GM19193 (cell line): ENCODE measurements at regions not wholly inside any gene's neighbourhood (a gene's known extent, or its start where the extent isn't known, plus 50 kb on each side); places are given as distances from the start of the nearest gene placed in this dataset.

Source experiments
- POLR2A ChIP-seq: IDR thresholded peaks from 4 replicates; pipeline ENCODE4 v1.6.1; 2011; ENCODE audit not compliant: insufficient read depth, insufficient read length; ENCODE audit errors: extremely low read depth

DNA sequence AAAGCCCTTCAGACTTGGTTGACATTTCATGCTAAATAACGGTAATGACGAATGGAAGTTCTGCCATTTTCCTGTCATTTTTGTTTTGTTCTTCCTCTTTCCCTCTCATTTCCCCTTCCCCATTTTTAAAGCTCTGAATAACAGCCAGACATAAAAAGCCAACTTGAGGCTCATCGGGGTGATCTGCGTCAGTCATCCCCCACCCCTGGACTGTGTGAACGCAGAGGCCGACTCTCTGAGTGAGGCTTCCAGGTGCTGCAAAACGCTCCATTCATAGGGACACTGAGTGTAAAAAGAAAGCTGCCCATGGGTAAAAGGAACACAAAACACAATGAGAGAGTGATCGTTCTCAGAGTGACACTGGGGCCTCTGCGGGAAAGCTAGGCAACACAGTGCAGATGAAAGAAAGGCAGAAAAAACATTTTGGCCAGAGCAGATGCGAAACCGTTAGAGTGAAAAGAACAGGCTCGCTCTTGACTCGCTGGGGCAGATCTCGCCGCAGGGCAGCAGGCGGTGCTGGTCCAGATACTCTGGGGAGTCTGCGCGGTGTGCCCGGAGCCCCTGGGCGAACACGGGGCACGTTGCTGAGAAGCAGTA, 684.8 kb downstream of the QKI start:
- no peak for TF ChIP-seq POLR2A

DNA sequence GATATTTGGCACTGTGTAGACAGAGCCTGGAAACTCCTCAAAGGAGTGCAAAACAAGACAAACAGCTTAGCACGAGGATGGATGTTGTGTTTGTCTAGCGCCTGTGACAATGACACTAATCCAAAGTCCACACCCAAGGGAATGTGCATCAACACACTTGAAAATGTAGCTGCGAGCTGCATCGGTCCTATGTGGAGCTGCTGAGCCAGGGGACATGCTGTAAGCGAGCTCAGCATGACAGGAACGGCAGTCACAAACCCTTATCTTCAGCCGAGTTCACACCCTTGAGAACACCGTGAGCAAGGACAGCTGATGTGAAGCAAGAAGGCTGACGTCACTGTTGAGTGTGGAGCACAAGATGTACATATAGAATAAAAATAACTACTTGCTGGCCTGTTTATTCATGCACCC, 684.3 kb downstream of the QKI start:
- no peak for TF ChIP-seq POLR2A

DNA sequence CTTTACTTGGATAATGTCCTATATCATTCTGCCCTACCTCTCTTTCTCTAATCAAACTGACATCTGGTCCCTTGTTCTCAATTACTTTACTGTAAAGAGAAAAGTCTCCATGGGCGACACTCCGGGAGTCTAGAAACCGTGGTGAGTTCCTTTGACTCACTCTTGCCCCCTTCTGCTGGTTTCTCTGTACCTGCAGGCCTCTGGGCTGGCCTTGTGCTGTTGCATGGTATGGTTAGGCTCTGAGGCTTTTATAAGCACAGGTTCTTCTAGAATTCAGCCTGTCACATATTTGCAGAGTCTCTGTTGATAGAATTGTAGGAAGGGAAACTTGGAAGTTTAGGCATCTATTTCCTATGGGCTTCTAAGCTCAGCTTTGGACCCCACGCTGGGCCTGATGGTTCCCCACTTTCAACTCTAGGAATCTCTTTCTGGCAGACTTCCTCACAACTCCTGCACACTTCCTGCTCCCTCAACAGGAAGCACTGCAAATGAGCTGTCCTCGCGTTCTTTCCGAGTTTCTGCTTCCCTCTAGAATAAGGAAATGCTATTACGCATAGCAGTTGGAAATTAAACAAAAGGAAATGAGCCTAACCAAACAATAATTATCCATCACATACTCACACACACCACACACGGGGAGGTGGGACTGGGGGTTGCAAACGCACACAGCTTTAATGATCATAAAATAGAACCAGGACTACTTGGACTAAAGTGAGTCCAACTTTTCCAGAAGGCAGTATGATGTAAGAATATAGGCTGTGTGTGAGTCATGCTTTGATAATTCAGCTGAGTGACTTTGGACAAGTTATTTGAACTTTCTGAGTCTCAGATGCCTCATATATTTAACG, 683.3 kb downstream of the QKI start:
- no peak for TF ChIP-seq POLR2A

DNA sequence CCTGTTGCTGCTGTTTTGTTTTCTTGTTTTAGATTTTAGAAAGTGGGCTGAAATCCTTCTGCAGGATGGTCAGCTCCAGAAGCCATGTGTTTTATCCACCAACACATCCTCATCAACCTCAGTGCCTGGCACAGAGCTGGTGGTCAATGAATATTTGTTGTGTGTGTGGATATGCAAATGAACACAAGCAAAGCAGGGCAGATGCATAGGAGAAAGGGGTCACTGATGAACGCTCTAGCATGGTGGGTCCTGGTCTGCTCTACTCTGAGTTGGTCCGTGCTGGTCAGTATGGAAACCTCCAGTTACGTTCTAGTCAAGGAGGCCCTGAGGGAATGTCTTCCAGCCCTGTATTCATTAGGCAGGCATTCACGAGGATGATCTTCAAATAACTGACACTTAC, 682.5 kb downstream of the QKI start:
- no peak for TF ChIP-seq POLR2A

DNA sequence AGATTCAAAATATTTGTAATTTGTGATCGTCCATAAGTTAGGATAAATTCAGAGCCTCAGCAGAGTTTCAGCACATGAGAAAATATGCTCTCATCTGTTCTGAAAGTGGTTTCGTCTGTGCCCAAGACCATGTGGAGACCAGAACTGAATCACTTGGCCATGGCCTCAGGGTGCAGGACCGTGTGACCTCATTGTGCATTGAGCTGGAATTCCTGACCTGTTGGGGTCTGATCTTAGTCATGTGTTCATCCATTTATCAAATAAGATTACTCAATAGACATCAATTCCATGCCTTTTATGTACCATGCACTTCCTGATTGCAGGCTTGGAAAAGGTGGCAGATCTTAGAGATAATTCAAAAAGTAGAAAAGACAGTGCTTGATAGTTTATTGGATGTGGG, 680.5 kb downstream of the QKI start:
- TF ChIP-seq POLR2A = no peak

DNA sequence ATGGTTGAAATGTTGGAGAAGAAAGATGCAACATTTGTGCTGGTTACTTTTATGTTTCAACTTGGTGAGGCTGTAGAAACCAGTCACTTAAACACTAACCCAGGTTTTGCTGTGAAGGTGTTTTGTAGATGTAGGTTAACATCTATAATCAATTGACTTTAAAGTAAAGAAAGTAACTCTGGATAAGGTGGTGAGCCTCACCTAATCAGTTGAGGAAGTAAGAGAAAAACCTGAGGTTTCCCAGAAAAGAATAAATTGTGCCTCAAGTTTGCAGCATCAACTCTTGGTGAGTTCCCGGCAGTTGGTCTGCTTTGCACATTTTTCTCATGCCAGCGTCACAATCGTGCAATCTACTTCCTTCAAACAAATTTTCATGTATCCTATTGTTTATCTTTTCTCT, 673.4 kb downstream of the QKI start:
- no peak for TF ChIP-seq POLR2A

DNA sequence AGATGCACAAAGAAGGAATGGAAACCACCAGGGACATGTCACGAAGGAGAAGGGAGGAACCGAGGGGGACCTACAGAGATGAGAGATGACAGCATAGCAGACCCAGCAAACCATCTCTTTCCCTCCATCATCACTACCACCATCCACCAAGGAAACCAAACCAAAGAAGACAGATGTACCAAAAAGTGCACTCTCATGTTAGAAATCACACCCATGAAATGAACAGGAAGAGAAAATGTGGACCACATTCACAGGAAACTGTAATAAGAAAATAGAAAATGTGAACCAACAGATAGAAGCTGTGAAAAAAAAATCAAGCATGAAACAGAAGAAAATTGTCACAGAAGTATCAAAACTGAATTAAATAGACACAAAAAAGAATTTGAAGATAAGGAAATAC, 672.7 kb downstream of the QKI start:
- no peak for TF ChIP-seq POLR2A

DNA sequence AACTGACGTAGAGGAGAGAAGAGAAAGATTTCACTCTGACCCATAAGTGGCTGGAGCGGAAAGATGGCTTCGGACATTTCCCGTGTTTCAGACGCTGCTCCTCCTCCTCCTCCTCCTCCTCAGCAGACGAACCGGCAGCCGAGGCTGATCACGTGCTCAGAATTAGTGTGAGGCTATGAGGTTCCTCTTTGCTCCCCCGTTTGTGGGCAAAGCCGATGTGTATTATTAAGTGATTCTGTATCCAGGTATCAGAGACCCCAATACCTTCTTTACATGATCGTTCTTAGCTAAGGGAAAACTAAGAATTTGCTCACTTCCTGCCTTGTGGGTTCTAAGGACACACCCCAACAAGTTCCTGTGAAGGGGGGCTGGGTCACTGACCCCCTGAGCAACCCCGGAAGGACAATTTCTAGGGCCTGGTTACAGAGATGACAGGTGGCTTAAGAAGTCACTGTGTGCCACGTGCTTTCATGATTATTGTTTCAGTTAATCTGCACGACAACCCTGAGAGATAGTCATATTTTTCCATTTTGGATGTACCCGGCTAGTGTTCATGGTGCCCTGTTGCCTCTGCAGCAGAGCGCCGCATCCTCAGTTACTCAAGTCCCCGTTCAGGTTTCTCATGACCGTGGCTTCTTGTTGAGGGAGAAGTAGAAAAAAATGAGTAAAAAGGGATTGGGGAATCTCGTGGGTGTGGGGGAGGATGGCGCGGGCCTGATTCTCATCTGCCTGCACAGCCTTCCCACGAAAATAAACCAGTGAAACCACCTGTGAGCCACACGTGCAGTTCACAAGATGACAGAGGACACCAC, 671.8 kb downstream of the QKI start:
- TF ChIP-seq POLR2A = no peak

DNA sequence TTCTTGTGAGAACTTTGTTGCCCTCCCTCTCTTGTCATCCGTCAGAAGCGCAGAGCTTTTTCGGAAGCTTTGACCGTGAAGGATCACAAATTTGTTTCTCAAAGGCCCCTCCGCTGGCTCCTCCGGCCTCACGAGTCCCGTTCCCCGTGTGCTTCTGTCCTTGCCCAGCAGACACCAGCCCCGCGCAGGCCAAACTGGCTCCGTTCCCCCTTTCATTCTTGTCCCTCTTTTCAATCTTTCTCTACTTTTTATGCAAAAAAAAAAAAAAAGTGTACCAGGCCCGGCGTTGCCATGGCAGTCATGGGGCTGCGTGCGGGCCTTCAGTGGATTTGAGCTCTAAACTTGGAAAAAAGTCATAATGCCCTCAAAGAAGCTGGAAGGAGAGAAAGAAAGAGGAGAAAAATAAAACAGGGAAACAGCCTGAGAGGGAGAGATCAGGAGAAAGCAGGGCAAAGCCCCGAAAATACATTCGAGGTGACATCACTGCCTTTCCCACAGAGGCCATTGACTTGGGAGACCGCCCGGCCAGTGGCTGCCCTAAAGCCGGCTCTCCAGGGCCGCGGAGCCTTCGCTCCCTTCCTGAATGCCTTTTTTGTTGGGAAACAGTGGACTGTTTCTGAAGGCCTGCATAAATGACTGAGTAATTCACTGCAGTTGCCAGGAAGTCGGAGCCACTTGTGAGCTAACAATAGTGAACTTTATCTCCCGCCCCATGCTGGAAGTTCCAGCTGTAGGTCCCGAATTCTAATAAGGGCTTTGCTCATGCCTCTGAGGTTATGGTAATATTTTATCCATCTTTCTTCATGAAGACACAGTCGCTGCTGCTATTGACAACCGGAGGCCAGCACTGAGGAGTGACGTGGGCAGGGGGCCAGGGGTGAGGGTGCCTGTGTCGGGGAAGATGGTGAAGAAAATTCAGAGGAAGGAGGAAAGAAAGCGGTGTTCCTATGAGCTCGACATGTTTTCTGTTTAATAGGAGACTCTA, 670.9 kb downstream of the QKI start:
- TF ChIP-seq POLR2A = no peak

DNA sequence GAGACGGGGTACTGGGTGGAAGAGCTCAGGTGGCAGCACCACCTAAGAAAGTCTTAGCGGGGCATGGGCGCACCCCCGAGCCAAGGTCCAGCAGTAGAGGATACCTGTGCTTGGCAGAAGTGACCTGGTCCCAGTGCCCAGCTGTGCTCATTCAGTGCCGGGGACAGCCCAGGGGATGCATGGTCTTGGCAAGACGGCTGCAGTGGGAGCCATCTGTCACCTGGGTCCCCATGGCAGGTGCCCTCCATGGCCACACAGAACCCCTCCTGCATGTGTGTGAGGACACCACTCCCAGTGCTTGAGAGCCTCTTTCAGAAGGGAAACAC, 664.7 kb downstream of the QKI start:
- no peak for TF ChIP-seq POLR2A

DNA sequence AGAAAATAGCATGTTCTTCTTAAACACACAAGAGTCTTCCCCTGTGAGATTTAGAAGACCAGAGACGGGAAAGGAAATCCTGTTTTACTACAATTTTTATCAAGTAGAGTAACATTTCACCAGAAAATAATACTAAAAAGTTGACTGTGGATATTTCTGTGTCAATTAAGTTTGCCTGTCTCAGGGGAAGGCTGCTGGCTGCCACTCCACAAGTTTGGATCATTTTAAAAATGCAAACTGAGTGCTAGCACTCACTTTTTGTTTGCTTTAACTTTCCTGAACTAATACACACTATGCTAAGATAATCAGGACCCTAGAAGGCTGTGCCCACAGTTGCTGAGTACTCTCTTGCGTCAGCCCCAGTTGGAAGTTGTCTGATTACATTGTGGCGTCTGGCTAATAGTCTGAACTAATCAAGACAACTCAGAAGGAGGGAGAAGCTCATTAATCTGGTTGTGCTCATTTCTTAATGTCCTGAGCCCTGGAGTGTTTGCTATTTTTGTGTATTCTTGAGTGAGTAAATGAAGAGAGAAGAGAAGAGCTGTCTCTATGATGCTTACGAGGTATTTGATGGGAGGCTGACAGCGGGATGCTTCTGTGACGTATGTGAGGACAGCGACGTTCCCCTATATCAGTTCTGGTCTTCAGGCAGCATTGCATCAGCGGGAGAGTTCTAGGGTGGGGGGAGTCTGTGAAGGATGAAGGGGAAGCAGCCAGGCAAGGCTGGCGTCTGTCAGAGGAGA, 664.2 kb downstream of the QKI start:
- no peak for TF ChIP-seq POLR2A

DNA sequence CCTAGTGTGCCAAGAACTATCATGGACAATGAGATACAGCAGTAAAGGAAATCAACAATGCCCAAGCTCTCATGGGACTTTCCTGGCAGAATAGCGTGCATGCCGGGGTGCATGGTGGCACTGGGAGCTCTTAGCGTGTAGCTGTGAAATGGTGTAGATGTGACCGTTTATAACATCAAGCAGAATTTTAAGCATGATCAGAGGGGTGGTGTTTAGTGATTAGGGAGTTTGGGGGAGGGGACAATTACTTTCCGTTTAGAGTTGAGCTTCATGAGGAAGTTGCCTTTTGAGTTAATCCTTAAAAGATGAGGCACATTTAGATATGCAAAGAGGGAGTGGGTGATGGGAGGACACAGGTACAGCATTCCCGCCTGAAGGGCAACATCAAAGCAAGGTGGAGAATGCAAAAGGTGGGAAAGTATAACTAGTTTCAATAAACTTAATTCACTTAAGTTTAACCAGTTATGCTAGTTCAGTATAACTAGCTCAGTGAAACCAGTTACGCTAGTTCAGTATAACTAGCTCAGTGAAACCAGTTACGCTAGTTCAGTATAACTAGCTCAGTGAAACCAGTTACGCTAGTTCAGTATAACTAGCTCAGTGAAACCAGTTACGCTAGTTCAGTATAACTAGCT, 661.6 kb downstream of the QKI start:
- no peak for TF ChIP-seq POLR2A

DNA sequence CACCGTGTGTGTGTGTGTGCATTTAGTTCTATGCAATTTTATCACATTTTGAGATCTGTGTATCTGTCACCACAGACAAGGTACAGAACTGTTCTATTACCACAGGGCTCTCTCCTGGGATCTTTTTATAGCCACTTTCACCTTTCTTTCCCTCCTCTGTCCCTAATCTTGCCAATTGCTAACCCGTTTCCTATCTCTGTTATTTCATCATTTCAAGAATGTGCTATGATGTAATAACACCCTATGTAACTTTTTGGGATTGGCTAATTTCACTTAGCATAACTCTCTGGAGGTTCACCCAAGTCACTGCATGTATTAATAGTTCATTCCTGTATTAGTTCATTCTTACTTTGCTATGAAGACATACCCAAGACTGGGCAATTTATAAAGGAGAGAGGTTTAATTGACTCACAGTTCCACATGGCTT, 657.7 kb downstream of the QKI start:
- TF ChIP-seq POLR2A = no peak
